IMR-90 (cell line): ENCODE measurements at regions not wholly inside any gene's neighbourhood (a gene's known extent, or its start where the extent isn't known, plus 50 kb on each side); places are given as distances from the start of the nearest gene placed in this dataset.

Experiments used
- ATAC-seq: fragments of 200-7000 bp; cut with Tn5 transposase; 2 replicates; pipeline ENCODE4 v1.9.1; 2020; ENCODE audit warnings: low read depth, mild to moderate bottlenecking, moderate library complexity
- BruUV-seq: library from RNA; stranded (reverse); fragments of 400-500 nt; replicated peaks from 2 replicates; lab custom pipeline; 2021; lab: Mats Ljungman, UMichigan
- CTCF ChIA-PET: fragments of 300-600 bp; formaldehyde crosslinking; extraction: SDS; loops from one replicate; lab custom pipeline; 2021; ENCODE audit warnings: antibody characterized with exemption; lab: Yijun Ruan, JAX
- POLR2A ChIA-PET: fragments of 300-600 bp; sonication (Branson Sonifier 250); formaldehyde crosslinking; loops from one replicate; lab custom pipeline; 2022; ENCODE audit warnings: antibody characterized with exemption; ENCODE audit not compliant: unreplicated experiment; lab: Charles Lee
- DNase-seq: peaks from one replicate; pipeline ENCODE4 v3.0.0; 2013
- H2AFZ ChIP-seq: replicated peaks from 2 replicates; pipeline ENCODE3; 2013; ENCODE audit warnings: low read length, mild to moderate bottlenecking; ENCODE audit not compliant: poor library complexity
- H2AK5ac ChIP-seq: 2 replicates; pipeline ENCODE4 v1.6.1; 2013; ENCODE audit warnings: low read depth, low read length, inconsistent platforms
- H2AK9ac ChIP-seq: replicated peaks from 2 replicates; pipeline ENCODE3; 2013; ENCODE audit warnings: mild to moderate bottlenecking, low read depth, low read length, moderate library complexity; ENCODE audit not compliant: poor library complexity
- H2BK120ac ChIP-seq: 2 replicates; pipeline ENCODE4 v1.6.1; 2013; ENCODE audit warnings: low read depth, low read length, inconsistent platforms
- H2BK15ac ChIP-seq: 3 replicates; pipeline ENCODE4 v1.6.1; 2013; ENCODE audit warnings: low read depth, low read length, inconsistent platforms
- H2BK20ac ChIP-seq: 2 replicates; pipeline ENCODE4 v1.6.1; 2013; ENCODE audit warnings: low read depth, mild to moderate bottlenecking, inconsistent platforms, low read length, moderate library complexity
- H2BK5ac ChIP-seq: 2 replicates; pipeline ENCODE4 v1.6.1; 2013; ENCODE audit warnings: mild to moderate bottlenecking, low read depth, low read length, inconsistent platforms; ENCODE audit not compliant: poor library complexity, severe bottlenecking
- H3K14ac ChIP-seq: replicated peaks from 2 replicates; pipeline ENCODE4 v1.6.1; 2013; ENCODE audit warnings: low read depth, low read length, inconsistent platforms
- H3K18ac ChIP-seq: 2 replicates; pipeline ENCODE4 v1.6.1; 2013; ENCODE audit warnings: low read depth, low read length, control low read depth
- H3K23ac ChIP-seq: 2 replicates; pipeline ENCODE4 v1.6.1; 2013; ENCODE audit warnings: low read depth, low read length, inconsistent platforms
- H3K27ac ChIP-seq: 2 replicates; pipeline ENCODE4 v1.5.1; 2013; ENCODE audit warnings: mild to moderate bottlenecking, control low read depth, low read length; ENCODE audit not compliant: insufficient read depth
- H3K27me3 ChIP-seq: 2 replicates; pipeline ENCODE4 v1.6.1; 2013; ENCODE audit warnings: low read length; ENCODE audit not compliant: control insufficient read depth, insufficient read depth
- H3K36me3 ChIP-seq: 2 replicates; pipeline ENCODE4 v1.6.1; 2013; ENCODE audit warnings: low read length, mixed read lengths; ENCODE audit not compliant: control insufficient read depth, insufficient read depth
- H3K4ac ChIP-seq: 2 replicates; pipeline ENCODE4 v1.6.1; 2013; ENCODE audit warnings: low read depth, low read length, inconsistent platforms
- H3K4me1 ChIP-seq: 2 replicates; pipeline ENCODE4 v1.6.1; 2013; ENCODE audit warnings: low read length, mixed read lengths; ENCODE audit not compliant: control insufficient read depth, insufficient read depth
- H3K4me2 ChIP-seq: 2 replicates; pipeline ENCODE4 v1.6.1; 2013; ENCODE audit warnings: low read depth, mild to moderate bottlenecking, control low read depth, low read length, moderate library complexity
- H3K4me3 ChIP-seq: 2 replicates; pipeline ENCODE4 v1.5.1; 2013; ENCODE audit warnings: low read depth, mild to moderate bottlenecking, control low read depth, low read length, moderate library complexity; ENCODE audit not compliant: insufficient read depth
- H3K56ac ChIP-seq: 2 replicates; pipeline ENCODE4 v1.6.1; 2013; ENCODE audit warnings: low read length, inconsistent platforms; ENCODE audit not compliant: insufficient read depth; ENCODE audit errors: extremely low read depth
- H3K79me1 ChIP-seq, 2 experiments: 2 replicates each; pipeline ENCODE4 v1.6.1; 2013; ENCODE audit warnings: low read length in 2 of 2, inconsistent platforms in 1 of 2, low read depth in 1 of 2
- H3K9ac ChIP-seq: 2 replicates; pipeline ENCODE4 v1.6.1; 2013; ENCODE audit warnings: low read depth, low read length, control low read depth
- H3K9me1 ChIP-seq: 2 replicates; pipeline ENCODE4 v1.6.1; 2013; ENCODE audit warnings: low read length, inconsistent platforms; ENCODE audit not compliant: insufficient read depth
- H3K9me3 ChIP-seq: 2 replicates; pipeline ENCODE4 v1.6.1; 2013; ENCODE audit warnings: low read length; ENCODE audit not compliant: control insufficient read depth, insufficient read depth
- H4K20me1 ChIP-seq: 2 replicates; pipeline ENCODE4 v1.6.1; 2013; ENCODE audit warnings: low read length, inconsistent platforms; ENCODE audit not compliant: insufficient read depth
- H4K5ac ChIP-seq: 2 replicates; pipeline ENCODE4 v1.6.1; 2013; ENCODE audit warnings: mild to moderate bottlenecking, low read depth, low read length, control low read depth
- H4K8ac ChIP-seq, 2 experiments: 2 replicates each; pipeline ENCODE4 v1.6.1; 2013; ENCODE audit warnings: low read depth in 2 of 2, low read length in 2 of 2, control low read depth in 1 of 2, inconsistent platforms in 1 of 2
- H4K91ac ChIP-seq: 2 replicates; pipeline ENCODE4 v1.6.1; 2013; ENCODE audit warnings: low read depth, low read length, inconsistent platforms; ENCODE audit not compliant: insufficient read depth
- ELK1 ChIP-seq: fragments of 150-350 bp; IDR thresholded peaks from 2 replicates; pipeline ENCODE4 v1.6.1; 2016; ENCODE audit warnings: low read depth, mild to moderate bottlenecking, low read length, moderate library complexity, borderline replicate concordance
- FOS ChIP-seq: fragments of 150-350 bp; IDR thresholded peaks from 2 replicates; pipeline ENCODE4 v1.6.1; 2016; ENCODE audit warnings: low read depth, low read length
- NFE2L2 ChIP-seq: fragments of 150-350 bp; IDR thresholded peaks from 2 replicates; pipeline ENCODE4 v1.6.1; 2016; ENCODE audit warnings: low read depth, mild to moderate bottlenecking, low read length
- RFX5 ChIP-seq: IDR thresholded peaks from 2 replicates; pipeline ENCODE4 v1.8.0; 2012; ENCODE audit warnings: low read depth, mild to moderate bottlenecking, low read length, moderate library complexity
- USF2 ChIP-seq: fragments of 150-350 bp; IDR thresholded peaks from 2 replicates; pipeline ENCODE4 v1.6.1; 2017; ENCODE audit warnings: mild to moderate bottlenecking, antibody characterized with exemption, low read length, low read depth
- WGBS, 2 experiments: methylation state at CpG; one replicate each; pipeline versions ENCODE4 v1.1.5 to v1.1.7; 2013; ENCODE audit warnings: missing lambda C conversion rate in 2 of 2; ENCODE audit not compliant: insufficient read length in 1 of 2; ENCODE audit errors: extremely low coverage in 2 of 2; 5-methylcytosine and 5-hydroxymethylcytosine counted together
- dilution Hi-C: fragments of 300-500 bp; cut with HindIII; formaldehyde crosslinking; loops from one replicate; pipeline ENCODE4 v1.14.3; 2018; ENCODE audit warnings: low sequenced_read_pairs; ENCODE audit not compliant: unreplicated experiment
- in situ Hi-C: fragments of 300-500 bp; cut with MboI; formaldehyde crosslinking; loops from 3 replicates; pipeline ENCODE4 v1.14.3; 2019; ENCODE audit warnings: low sequenced_read_pairs, inconsistent platforms, mixed read lengths
- intact Hi-C: fragments of 100-400 bp; cut with micrococcal nuclease; formaldehyde crosslinking; loops from 2 replicates; pipeline ENCODE4 v1.10.0; 2022

- H4K5ac ChIP-seq: no peak overlapping the region
- dilution Hi-C loops: no loop called here
- H3K23ac ChIP-seq: no peak overlapping the region
- H3K9me3 ChIP-seq: no peaks in the 10 kb centered on the region
- H3K4ac ChIP-seq: no peak overlapping the region
- no peaks in the 10 kb centered on the region; the same call in 1 of the 2 replicates for H3K27me3 ChIP-seq
- no peak overlapping the region for H3K14ac ChIP-seq
- no peak overlapping the region for H2BK120ac ChIP-seq
- whole genome bisulfite sequencing, 2 experiments: no CpG with 5 or more reads among the region's 5 CpGs
- H3K4me2 ChIP-seq: no peak overlapping the region
- H3K79me1 ChIP-seq: no peaks in the 10 kb centered on the region
- CTCF ChIA-PET: no interaction called here
- no peak overlapping the region for H3K18ac ChIP-seq
- H3K36me3 ChIP-seq: no peaks in the 10 kb centered on the region
- TF ChIP-seq RFX5 (no peak), USF2 (no peak), ELK1 (no peak), NFE2L2 (no peak), FOS (no peak)
- no peak overlapping the region for H3K4me3 ChIP-seq
- in situ Hi-C loops: no loop called here
- no peak overlapping the region for H2BK20ac ChIP-seq
- H2BK15ac ChIP-seq: no peak overlapping the region
- ATAC-seq (no peak), DNase-seq (no peak)
- POLR2A ChIA-PET: no interaction called here
- no peak overlapping the region for H2BK5ac ChIP-seq
- no peak overlapping the region for H3K27ac ChIP-seq
- H4K8ac ChIP-seq: no peak overlapping the region
- intact Hi-C loops: no loop called here
- no TSS peak for BruUV-seq
- H2AK5ac ChIP-seq: no peak overlapping the region
- H3K56ac ChIP-seq: no peak overlapping the region
- no peak overlapping the region for H4K91ac ChIP-seq
- H3K9me1 ChIP-seq: no peaks in the 10 kb centered on the region
- H3K9ac ChIP-seq: no peak overlapping the region
- no peak overlapping the region for H2AFZ ChIP-seq
- H4K20me1 ChIP-seq: no peaks in the 10 kb centered on the region
- no peaks in the 10 kb centered on the region for H3K4me1 ChIP-seq
- no peak overlapping the region for H2AK9ac ChIP-seq
Observed at GRCh38 chr6:84514089-84514971, 250.1 kb downstream of the TBX18 start.
